ENCODE measurements at regions not wholly inside any gene's neighbourhood (a gene's known extent, or its start where the extent isn't known, plus 50 kb on each side); places are given as distances from the start of the nearest gene placed in this dataset.

DNA sequence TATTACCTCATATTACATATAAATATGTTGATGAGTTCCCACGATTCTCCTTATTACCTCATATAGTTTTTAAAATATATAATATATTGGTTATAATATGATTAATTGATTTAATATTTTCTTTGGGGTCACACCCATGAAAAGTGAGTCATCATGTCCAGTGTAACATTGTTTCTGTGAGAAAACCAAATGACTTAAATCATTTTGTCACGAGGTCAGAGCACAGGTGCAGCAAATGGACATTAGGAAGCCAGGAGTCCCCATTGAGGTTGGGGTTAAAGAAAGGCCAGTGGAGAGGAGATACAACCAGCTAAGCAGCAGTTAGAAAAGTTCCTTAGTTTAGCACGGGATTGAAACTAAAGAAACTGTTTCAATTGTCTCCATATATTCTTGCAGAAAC lies 133.9 kb upstream of the RAPGEF2 start:
- TF ChIP-seq, protein P1, sequence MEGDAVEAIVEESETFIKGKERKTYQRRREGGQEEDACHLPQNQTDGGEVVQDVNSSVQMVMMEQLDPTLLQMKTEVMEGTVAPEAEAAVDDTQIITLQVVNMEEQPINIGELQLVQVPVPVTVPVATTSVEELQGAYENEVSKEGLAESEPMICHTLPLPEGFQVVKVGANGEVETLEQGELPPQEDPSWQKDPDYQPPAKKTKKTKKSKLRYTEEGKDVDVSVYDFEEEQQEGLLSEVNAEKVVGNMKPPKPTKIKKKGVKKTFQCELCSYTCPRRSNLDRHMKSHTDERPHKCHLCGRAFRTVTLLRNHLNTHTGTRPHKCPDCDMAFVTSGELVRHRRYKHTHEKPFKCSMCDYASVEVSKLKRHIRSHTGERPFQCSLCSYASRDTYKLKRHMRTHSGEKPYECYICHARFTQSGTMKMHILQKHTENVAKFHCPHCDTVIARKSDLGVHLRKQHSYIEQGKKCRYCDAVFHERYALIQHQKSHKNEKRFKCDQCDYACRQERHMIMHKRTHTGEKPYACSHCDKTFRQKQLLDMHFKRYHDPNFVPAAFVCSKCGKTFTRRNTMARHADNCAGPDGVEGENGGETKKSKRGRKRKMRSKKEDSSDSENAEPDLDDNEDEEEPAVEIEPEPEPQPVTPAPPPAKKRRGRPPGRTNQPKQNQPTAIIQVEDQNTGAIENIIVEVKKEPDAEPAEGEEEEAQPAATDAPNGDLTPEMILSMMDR (IDR thresholded peaks at IDR 0.05): no peak
- no peak for TF ChIP-seq POLR2A (IDR thresholded peaks at IDR 0.05)

Data from lower leg skin (tissue), 3 donors.